HG02678 (cell line): ENCODE measurements at regions not wholly inside any gene's neighbourhood (a gene's known extent, or its start where the extent isn't known, plus 50 kb on each side); places are given as distances from the start of the nearest gene placed in this dataset.

Experiments used
- ATAC-seq: cut with Tn5 transposase; IDR thresholded peaks from one replicate; pipeline ENCODE4 v1.9.1; 2021; ENCODE audit warnings: mild to moderate bottlenecking, moderate library complexity; ENCODE audit not compliant: unreplicated experiment

DNA sequence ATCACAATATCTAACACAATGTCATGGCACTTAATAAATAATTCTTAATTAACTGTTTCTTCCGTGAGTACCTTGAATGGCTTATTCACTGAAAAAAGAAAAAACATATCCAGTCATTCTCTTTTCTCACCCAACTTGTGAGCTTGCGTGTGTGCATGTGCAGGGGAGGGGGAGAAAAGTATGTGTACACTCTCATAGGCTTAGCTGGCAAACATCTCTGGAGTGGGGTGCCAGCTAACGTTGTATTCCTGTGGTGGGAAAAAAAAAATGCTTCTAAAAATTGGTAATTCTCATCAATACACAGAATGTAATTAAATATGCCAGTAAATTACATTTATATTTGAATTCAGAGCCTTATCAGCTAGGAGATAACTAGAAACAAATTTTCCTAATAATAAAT, 291.9 kb upstream of the NOX3 start:
- no peak for ATAC-seq

DNA sequence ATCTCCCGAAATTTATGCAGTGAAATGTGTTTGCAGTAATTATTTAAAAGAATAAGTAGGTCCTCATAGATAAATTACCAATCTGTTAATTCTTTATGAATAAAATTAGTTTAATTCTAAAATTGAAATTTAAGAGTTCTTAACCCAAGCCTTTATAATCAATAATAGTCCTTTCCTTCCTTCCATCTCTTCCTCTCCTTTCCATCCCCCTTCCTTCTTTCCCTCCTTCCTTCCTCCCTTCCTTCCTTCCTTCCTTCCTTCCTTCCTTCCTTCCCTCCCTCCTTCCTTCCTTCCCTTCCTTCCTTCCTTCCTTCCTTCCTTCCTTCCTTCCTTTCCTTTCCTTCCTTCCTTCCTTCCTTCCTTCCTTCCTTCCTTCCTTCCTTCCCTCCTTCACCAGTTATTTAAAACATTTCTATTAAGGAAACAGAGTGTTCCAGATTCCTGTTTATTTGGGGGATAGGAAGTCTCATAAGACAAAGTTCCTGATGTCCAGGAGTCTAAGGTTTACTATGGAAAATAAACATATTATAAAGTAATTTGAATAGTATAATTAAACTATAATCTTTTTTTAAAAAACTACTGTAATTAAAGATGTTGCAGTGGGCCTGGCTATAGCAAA, 285.3 kb upstream of the NOX3 start:
- no peak for ATAC-seq

DNA sequence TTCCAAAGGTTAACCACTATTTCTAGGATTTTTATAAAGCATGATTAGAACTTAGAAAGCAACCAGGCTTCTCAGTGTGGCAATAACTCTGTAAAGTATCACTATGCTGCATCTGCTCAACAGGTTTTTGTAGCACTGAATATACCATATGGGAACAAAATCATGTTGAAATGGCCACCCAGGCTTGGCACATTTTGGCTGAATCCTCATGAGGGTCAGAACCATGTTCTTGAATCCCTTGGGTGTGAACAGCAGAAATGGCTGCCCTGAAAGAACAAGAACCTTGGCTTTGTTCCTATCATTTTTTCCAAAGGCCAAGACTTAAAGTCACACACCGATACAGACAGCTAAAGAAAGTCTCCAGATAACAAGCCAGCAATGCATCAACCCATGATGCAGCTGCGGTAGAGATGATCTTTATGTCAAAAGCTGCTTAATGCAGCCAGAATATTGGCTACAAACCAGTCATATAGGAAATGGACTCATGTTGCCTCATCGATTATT, 283.0 kb upstream of the NOX3 start:
- ATAC-seq, result no peak

DNA sequence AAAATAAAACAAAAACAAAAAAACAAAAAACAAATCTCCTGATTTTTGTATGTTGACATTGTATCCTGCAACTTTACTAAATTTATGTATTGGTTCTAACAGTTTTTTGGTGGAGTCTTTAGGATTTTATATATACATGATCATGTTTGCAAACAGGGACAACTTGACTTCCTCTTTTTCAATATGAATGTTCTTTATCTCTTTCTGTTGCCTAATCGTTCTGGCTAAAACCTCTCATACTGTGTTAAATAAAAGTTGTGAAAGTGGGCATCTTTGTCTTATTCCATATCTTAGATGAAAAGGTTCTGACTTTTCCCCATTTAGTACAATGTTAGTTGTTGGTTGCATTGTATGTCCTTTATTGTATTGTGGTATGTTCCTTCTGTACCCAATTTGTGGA, 261.7 kb upstream of the NOX3 start:
- no peak for ATAC-seq

DNA sequence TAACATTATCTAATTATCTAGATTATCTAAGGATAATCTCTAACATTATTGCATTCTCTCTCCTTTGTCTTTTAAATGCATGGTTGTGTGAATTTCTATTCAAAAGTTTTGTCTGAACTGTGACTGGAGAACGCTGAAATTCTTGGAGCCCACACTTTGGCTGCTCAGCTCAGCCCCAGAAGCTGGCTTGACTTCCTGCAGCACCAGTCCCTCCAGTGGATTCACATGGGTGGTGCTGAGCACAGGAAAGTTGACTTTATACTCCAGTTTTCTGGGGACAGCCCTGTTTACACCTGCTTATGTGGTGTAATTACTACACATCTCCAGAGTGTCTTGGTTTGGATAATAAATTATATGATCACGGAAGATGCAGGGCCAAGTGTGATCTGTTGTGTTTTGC, 255.1 kb upstream of the NOX3 start:
- no peak for ATAC-seq

DNA sequence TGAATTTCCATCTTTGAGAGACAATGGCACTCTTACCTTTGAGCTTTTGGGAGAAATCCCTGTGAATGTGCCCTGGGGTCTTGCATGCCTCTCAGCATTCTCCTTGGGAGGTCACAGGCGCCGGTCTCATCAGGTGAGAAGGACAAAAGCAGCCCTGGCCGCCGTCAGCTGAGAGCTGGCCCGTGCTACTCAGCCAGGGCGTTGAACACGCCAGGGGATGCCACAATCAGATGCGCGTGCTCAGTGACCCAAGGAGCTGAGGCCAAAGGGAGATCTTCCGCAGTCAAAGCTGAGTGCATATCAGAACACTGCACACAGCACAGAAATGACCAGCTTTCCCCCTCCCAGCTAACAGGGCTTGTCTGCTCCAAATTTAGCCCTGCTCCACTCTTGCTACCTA, 253.6 kb upstream of the NOX3 start:
- ATAC-seq, result no peak

DNA sequence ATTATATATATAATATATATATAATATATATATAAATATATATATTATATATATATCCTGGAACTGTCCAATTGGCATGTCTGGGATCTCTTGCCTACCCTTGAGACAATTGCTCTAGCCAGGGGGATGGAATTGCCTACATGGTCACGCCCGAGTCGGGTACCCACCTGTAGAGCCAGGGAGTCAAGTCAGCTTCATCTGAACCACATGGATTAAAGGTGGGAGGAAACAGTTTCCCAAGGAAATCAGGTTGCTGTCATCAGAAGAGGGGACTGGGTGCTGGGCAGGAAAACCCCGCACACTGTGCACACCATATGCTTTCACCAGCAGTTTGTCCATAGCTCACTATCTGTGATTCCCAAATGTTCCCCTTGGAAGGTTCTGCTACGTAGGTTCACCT, 252.5 kb upstream of the NOX3 start:
- ATAC-seq, result no peak

DNA sequence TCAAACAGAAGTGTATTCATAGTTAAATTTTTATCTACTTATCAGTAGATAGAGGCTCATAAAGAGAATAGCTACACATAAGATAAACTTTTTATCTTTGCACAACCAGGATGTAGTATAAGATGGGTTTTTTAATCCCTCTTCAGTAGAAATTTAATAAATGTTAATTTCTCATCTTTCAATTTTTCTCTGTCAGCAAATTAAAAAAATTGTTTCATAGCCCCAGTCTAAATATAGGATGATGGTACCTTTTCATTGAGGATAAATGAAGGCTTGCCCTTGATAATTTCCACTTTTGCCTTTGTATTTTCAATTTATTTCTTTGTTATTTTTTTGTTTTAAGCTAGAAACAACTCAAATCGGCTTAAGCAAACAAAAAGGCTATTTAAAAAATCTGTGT, 251.2 kb upstream of the NOX3 start:
- ATAC-seq, result no peak

DNA sequence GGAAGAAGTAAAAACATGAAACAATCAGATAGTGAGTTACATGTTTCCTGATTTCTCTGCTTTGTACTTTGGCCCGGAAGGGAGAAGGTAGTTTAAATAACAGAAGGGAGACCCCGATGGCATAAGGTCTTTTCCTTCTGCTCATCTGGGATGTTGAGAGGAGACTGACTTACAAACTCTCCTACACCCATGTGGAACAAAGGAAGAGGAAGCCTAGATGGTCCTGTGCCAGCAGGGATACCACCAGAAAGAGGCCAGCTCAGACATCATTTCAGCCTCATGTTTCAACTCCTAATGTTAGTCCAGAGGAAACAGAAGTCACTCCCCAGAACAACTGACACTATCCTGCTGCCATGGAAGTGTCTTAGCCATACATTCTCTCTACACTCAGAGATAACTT, 250.7 kb upstream of the NOX3 start:
- ATAC-seq, result no peak

DNA sequence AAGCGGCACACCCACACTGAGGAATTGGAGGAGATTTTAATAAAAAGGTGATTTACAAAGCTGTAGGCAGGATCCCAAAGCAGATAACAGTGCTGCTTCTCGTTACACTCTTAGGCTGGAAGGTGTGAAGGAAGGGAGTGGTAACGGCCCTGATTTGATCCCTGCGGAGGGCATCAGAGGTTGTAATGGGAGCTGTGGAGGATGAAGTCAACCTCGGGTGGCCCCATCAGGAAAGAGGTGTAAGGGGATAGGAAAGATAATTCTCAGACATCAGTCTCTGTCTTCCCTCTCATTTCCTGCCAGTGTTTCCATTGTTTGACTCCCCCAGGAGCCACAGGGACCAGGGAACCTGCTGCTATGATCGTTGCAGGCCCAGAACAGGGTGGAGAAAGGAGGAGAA, 245.7 kb upstream of the NOX3 start:
- ATAC-seq, result no peak

DNA sequence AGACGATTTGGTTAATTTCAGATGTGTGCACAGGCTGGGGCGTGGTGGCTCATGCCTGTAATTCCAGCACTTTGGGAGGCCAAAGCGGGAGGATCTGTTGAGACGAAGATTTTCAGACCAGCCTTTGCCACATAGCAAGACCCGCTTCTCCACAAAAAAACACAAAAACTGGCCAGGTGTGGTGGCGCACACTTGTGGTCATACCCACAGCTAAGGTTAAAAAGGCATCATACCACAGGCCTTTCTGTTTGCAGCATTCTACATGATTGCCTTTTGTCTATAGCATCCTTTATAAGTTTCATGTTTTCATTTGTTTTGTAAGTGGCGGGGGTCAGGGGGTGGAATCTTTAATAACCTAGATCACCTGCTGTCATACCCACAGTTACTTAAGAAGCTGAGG, 239.9 kb upstream of the NOX3 start:
- no peak for ATAC-seq

DNA sequence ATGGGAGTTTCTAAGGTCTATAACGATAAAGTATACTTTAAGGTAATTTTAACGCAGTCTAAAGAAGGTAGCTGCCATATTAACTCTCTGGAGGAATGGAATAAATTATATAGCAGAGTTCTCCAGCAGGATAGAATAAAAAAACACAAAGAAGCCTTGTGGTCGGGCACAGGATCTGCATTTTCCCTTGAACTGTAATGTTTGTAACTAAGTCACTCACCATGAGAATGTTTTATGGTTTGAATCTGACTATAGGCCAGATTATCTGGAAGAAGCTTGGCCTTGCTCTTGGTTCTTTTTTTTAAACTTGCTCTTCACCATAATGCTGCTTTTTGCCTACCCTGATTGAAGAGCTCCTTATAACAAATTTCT, 238.8 kb upstream of the NOX3 start:
- no peak for ATAC-seq

DNA sequence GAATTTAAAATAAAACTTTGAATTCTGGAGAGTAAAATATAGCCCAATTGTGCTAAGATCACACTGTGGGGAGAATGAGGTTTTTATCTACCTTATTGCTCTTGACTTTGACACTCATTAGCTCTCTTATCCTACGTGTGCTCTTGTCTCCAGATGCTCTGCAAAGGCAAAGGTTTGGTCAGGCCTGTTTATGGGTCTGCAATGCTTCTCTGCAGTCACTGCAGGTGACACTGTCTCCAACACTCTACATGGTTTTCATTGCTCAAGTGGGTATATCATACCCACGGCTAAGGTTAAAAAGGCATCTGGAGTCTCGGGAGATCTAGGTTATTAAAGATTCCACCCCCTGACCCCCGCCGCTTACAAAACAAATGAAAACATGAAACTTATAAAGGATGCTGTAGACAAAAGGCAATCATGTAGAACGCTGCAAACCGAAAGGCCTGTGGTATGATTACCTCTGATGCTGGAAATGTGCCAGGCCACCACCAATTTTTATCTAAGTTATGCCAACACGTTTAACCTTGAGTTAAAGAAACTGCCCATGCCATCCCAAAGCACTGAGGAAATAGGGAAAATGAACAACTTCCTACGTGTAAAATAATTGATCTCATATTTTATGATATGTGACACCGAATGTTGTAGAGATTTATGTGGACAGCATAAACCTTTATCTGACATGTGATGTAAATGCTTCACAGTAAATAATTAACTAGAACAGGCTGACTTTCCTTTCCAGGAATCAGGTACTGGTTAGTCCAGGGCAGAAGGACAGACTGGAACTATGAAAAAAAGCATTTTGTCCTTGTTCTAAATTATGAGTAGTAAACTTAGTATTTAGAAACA, 238.2 kb upstream of the NOX3 start:
- ATAC-seq, result no peak

DNA sequence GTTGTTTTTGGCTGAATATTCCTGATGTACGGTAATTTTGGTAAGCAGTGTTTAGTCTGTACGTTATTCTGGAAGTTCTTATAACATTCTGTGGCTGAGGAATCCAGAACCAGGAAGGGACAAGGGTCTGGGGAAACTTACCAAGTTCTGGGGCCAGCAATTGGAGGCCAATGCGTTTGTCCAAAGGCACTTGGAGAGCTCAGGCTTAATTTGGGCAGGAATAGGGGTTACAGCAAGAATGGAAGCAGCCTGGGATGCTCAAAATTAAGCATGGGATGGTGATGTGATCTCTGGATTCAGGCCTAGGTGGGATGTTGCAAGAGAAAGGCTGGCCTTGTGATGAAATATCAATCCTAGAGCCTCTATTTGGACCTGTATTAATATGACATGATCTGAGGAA, 235.2 kb upstream of the NOX3 start:
- ATAC-seq, result no peak

DNA sequence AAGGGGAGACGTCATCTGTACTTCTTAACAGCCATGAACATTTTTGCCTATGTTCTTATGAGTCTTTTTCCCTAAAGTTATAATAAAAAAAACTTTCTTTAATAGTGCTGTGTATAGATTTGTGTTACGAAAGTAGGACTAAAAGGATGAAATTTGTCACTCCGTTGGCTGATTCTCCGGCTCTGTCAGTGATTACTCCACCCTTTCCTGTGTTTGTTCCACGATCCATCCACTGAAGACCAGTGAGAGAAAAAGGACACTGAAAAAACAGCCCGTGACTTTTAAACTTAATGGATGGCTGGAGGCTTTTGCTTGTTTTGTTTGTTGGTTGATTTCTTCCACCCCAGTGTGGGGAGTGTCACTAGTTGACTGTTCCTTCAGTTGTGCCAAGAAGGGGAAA, 232.0 kb upstream of the NOX3 start:
- ATAC-seq, result no peak

DNA sequence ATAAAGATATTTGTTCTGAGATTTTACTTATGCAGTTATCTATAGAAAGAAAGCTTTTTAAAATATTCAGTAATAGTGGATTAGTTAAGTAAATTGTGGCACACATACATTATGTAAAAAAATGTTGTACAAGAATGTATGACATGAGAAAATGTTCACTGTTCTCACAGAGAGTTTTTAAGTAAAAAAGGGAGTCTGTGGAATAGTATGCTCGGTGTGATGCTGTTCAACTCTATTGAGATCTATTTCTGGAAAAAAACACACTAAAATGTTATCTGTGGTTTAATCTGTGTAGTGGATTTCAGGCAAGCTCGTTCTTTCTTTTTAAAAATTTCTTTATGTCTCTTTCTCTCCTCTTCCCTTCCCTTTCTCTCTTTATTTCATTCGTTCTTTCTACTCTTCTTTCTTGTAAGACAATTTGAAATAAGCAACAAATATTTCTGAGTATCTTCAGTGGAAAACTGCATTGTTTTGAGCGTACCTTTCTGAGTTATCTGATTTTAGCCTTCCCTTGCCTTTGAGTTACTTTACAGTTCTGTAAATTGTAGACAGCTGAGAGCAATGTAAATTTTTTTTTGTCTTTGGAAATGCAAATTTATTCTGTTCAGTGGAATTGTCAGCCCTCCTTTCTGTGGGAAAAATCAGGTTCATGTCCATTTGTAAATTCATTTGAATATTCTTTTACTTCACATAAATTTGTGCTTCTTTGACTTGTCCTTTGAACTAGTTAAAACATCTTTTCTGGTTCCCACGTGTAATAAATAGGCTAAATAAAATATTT, 229.0 kb upstream of the NOX3 start:
- ATAC-seq, result no peak

DNA sequence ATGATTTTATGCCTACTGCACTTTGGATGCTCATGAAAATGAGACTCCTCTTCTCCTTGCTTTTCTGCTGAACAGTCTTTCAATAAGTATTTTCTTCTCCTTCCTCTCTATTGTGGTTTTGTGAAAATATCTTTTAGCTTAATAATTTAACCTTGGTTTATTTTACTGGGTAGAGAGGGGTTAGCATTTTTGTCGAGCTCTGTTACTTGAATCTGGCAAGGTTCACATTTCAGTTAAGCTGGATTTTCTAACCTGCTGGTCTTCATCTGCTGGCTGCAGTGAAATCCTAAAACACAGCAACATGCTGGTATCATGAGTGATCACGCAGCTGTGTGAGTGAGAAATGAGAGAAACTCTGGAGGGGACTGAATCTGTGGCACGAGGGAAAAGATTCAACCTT, 222.7 kb upstream of the NOX3 start:
- no peak for ATAC-seq

DNA sequence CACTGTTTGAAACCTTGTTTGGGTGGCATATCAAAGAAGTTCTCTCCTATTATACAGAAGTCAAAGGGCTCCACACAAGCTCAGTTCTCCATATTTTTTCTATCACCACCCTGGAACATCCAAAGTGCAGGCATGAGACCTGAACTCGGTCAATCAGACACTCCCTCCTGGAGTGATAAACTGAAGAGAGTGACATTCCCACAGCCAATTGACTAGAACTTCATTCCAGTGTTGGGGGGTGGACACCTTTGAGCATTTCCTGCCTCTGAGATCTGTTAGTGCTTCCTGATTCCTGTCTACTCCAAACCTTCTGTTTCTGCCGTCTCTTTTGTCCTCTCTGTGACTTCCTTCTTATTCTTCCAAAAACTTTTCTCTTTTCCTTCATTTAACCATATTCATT, 220.7 kb upstream of the NOX3 start:
- no peak for ATAC-seq

DNA sequence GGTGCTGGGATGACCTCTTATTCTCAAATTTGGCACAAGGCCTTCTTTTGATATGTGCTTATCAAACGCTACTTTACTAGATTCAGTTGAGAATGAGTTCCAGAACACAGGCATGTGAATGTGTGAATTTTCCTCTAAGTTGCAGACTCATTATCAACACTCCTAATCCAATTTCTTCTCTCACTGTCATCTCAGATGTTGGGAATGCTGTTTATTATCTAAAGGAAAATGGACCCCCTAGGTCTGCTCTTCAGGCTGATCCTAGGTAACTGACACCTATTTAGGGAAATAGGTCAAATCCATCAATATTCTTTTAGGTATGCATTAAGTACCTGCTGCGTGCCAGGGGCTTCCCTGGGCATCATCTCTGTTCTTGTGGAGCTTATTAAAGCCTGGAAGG, 215.0 kb upstream of the NOX3 start:
- ATAC-seq, result no peak

DNA sequence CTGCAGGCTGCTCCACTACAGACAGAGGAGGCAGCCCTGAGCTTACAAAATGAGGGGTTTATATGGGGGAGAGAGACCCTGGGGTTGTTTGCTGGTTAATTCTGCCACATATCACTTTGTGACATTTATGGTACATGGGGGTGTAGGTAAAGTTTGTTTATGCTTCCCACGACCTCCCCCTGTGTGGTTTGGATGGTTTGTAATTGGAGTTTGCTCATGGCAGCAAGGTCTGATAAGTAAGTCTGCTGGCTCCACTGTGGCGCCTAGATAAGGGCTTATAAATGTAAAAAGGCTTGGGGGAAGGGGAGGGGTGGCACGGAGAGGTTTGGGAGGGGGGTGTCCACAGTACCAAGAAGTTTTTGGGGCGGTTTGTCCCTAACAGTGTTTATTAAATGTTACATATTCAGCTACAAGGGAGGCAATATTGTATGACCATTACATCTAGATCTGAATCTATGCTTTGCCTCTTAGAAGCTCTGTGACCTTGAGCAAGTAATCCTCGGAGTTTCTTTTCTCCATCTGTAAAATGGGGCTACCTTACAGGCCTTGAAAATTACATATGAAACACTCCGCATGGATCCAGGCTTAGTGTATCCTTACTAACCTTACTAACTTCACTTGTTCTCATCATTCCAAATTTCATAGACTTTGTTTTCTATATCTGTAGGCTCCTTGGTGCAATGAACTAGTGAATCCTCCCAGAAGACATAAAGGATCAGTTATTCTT, 204.8 kb upstream of the NOX3 start:
- no peak for ATAC-seq

DNA sequence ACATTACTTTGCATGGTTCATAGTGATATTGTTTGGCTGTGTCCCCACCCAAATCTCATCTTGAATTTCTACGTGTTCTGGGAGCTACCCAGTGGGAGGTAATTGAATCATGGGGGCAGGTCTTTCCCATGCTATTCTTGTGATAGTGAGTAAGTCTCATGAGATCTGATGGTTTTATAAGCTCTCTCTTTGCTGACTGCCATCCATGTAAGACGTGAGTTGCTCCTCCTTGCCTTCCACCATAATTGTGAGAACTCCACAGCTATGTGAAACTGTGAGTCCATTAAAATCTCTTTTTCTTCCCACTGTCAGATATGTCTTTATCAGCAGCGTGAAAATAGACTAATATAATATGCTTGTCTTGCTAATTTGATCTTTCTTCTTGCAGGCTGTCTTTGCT, 200.4 kb upstream of the NOX3 start:
- no peak for ATAC-seq
